ENCODE measurements at regions not wholly inside any gene's neighbourhood (a gene's known extent, or its start where the extent isn't known, plus 50 kb on each side); places are given as distances from the start of the nearest gene placed in this dataset.
A peak's percentile ranks its signal among the peaks of the same experiment; 100 is the strongest.

DNA sequence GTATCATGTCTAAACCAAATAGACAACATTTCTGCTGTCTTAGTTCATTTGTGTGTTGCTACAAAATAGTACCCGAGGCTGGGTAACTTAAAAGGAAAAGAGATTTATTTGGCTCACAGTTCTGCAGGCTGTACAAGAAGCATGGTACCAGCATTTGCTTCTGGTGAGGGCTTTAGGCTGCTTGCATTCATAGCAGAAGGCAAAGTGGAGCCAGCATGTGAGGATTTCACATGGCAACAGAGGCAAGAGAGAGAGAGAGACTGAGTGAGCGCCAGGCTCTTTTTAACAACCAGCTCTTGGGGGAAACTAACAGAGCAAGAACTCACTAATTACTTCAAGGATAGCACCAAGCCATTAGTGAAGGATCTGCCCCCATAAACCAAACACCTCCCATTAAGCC, 271.4 kb upstream of the SRRM4 start:
- no peak for DNase-seq

- DNase-seq: no peak
These were observed 270.2 kb upstream of the SRRM4 start for GRCh38 chr12:118711185-118711584.

GRCh38 chr12:118714051-118714460, 267.3 kb upstream of the SRRM4 start:
- peak; percentile 60 for DNase-seq

DNA sequence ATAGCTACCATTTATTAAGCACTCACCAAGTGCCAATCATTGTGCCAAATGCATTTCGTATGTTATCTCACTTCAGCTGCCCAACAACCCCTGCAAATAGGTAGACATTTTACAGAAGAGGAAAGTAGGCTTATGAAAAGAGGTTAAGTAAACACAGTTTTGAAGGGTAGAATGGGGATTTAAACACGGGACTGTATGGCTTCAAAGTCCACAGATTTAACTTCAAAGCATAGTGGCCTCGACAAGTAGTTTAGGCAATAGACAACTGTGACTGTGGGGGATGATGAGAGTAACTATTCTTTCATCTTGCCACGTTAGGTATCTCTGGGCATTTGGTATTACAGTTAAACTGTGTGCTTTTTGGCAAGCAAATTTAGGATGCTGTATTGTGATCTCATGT, 266.8 kb upstream of the SRRM4 start:
- no peak for DNase-seq

DNA sequence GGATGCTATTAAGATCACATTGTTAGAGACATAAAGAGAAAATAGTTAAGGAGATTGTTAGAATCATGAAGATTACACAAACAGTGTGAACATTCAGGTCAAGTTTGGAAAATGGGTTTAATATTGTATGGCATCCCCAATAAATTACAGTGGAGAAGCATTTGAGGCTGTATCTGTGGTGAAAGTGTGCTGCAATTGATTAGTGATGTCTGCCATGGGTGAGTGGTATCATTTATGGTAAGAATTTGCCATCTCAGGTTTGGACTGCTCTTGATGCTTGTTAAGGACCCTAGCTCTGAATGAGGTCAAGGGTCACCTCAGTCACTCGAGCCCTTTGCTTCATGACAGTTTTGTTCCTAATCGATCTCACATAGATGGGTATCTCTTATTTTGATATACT, 265.7 kb upstream of the SRRM4 start:
- no peak for DNase-seq

DNA sequence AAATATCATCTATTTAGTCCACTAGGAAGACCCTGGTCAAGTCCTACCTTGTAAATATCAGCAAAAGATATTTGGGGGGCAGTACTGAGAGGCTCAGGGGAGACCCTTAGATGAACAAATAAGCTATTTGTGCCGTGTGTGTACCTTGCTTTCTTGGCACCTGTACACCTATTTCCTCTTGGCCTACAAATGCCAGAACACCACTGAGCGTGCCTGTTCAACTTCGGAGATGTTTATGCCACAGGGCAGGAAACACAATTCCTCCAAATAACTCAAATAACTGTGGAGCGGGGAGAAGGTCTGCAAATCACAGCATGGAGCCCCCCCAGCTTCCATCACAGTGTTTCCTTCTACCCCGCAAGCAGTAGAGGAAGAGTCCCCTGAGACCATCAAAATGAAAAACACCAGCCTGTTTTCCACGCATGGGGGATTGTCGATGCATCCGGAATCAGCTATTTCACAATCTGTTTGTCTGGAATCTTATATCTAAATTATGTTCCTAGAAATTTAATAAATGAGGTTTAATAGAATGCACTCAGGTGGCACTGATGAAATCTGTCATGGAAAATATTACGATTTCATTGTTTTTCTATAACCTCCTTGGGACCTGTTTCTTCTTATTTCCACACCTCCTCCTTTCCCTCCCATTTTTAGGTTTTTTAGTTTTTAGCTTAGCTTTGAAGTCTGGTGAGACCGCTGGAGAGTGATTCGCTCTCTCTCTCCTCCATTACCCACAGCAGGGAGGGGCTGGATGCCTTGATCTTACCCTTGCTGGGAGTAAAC, 254.0 kb upstream of the SRRM4 start:
- DNase-seq: no peak

GRCh38 chr12:118727979-118728366, 253.4 kb upstream of the SRRM4 start:
- no peak for DNase-seq

DNA sequence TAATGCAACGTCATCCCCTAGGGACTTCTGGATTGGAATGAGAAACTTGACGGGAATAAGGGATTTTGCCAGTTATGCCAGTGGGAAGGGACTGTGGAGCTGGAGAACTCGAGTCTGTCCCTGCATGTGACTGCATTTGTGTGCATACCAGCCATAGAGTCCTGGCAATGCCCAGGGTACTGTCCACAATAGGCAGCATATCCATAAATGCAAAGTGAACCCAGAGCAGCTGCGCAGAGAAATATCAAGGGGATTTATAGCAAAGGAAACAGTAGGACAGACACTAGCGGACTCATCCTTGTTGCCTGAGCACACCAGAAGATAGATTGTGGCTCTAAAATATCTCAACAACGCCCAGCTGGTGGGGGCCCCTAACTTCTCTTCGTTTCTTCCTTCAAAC, 247.1 kb upstream of the SRRM4 start:
- DNase-seq: no peak

- DNase-seq: no peak
These were observed 243.3 kb upstream of the SRRM4 start for GRCh38 chr12:118737985-118738540.

DNA sequence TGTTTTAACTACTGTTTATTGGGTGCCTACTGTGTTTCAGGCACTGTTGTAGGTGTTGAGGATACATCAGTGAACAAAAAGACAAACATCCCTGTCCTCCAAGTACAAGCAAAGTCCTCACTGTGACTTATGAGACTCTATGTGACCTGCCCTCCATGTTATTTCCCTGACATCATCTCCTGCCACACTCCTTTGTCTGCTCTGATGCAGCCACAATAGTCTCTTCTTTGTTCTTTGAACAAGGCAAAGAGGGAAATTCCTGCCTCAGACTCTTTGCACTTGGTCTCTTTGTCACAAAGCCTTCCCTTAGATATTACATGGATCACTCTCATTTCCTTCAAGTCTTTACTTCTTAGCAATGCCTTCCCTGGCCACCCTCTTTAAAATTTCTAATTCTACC, 240.1 kb upstream of the SRRM4 start:
- DNase-seq: no peak

DNA sequence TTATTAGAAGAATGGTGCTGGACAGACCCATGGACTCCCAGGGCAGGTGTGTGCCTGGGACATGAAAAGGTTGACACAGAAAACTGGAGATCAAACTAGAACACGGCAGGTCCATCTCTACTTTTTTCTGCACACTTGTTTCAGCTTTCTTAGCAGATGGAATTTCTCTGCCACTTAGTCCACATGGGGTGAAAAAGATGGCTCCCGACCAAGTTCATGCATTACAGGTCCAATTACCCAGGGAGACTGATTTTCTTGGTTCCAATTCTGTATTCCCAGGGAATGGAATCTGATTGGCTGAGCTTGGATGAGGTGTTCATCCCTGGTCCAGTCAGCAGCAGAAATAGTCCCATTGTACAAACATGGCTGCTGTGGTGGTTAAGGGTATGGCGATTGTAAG, 238.9 kb upstream of the SRRM4 start:
- DNase-seq: no peak

DNA sequence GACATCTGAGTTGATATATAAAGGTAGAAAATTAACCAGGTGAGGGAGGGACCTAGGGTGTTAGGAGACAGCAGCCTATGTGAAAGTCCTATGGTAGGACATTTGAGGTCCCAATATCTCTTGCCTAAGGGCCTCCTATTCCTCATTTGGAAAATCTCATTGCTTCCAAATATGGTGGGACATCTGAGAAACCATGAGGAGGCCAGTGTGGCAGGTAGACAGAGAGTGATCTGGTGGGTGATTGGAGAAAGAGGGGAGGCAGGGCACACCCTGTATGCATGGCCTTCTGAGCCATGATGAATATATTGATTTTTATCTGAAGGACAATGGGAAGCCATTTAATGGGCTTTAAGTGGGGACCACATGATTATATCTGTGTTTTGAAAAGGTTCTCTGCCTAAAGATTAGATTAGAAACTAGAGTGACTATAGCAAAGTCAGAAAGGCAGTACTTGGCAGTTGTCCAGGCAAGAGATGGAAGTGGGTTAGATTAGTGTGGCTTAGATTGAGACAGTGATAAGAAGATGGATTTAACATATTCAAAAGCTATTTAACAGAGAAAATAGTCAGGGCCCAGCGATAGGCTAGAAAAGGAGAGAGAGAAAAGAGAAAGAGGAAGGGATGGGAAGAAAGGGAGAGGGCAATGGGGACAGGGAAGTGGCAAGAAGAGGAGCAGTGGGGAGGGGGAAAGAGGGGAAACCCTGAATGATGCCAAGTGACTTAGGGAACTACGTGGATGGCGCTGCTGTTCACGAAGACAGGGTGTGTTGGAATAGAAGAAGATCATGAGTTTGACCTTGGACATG, 237.2 kb upstream of the SRRM4 start:
- DNase-seq: peak; percentile 88

DNA sequence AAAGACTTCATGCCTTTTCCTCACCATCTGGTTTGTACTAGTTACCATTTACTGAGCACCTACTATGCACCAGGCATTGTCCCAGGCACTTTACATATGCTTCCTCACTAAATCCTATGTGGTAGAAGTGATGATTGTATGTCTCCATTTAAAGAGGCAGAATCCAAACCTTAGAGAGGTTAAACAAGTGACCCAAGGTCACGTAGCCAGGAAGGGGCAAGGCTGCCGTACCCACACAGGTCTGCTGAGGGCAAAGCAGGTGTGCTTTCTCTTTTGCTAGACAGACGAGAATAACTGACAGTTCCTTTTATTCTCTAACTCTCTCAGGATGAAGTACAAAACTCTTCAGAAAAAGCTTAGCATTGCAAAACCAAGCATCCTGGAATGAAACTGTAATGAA, 235.2 kb upstream of the SRRM4 start:
- no peak for DNase-seq

DNA sequence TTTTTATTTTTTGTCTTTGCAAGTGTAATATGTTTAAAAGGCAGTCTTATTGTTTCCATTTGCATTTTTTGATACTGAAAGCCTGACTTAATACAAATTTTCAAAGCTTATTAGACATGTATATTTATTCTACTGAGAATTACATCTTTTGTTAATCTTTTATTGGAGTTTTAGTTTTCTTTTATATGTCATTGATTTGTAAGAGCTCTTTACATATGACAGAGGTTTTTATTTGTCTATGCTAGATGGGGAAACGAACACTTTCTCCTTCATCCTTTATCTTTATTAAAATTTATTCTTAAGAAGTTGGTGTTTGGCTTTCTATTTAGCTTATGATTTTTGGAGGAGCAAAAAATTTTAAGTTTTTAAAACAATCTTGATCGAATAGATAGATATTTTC, 234.4 kb upstream of the SRRM4 start:
- DNase-seq: no peak

DNA sequence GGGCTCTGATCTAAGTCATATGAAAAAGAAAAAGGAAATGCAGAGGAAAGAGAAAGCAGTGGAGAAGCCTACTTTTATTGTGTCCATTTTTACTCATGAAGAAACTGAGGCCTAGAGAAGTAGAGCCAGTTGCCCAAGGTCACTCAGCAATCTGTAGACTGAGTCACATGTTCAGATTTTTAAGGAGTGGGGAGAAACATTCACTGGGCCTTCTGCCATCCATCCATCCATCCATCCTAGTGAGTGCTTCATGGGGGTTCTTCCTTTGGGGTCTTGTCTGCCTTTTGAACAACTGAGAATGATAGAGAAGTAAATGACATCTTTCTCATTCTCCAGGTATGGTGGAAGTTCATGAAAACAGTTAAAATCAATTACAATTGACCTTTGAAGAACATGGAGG, 233.6 kb upstream of the SRRM4 start:
- DNase-seq: no peak

DNA sequence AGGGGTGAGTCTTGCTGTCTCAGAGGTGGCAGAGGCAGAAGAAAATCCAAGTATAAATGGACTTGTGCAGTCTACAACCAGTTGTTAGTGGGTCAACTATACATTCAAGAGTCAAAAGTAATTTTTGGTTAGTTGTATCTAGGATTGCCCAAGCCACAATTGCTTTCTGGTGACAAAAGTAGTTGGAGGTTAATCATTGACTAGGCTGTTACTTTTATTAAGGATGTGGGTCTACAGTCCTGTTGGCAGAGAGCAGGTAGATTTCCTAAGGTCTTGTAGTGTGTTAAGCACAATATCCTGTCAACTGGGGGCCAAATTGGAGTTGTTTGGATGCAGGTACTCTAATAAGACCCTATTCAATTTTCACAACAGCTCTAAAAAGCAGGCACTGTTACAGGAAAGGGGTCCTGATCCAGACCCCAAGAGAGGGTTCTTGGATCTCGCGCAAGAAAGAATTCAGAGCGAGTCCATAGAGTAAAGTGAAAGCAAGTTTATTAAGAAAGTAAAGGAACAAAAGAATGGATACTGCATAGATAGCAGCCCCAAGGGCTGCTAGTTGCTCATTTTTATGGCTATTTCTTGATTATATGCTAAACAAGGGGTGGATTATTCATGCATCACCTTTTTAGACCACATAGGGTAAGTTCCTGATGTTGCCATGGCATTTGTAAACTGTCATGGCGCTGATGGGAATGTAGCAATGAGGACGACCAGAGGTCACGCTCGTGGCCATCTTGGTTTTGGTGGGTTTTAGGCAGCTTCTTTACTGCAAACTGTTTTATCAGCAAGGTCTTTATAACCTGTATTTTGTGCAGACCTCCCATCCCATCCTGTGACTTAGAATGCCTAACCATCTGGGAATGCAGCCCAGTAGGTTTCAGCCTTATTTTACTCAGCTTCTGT, 232.6 kb upstream of the SRRM4 start:
- DNase-seq: no peak

- no peak for DNase-seq
These were observed 231.7 kb upstream of the SRRM4 start for GRCh38 chr12:118749646-118750045.

DNA sequence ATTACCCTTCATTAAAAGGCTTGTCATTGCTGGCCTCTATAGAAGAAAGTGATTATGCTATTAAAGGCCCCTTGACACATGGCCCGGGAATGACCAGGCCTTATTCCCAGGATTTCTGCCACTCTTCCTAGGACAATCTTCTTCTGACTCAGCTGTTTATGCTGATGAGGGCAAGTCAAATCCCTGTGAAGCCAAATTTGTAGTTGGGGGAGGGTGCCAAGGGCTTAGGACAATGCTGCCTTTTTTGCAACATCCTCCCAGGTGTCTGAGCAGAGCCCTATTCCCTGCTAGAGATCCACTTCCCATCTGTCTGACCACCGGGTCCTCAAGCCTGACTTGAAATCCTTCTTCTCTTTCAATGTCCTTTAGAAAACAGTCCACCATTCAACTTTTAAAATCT, 230.7 kb upstream of the SRRM4 start:
- no peak for DNase-seq

GRCh38 chr12:118751355-118751754, 230.0 kb upstream of the SRRM4 start:
- no peak for DNase-seq

DNA sequence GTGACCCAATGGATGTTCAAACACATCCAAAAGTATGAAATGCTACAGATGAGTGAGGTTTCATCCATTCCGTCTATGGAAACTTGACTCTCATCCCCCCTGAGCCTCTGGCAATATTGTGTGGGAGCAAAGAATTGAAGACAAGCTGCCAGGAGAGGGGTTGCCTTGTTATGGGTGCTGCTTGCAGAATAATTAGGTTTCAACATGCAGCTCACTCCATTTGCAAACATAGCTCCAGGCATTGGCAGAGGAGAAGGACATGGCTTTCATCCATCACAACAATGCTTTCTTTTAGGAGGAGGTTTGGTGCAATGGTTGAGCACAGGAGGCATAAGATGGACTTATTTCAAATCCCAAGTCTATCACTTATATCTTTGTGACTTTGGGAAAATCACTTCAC, 220.7 kb upstream of the SRRM4 start:
- no peak for DNase-seq

DNA sequence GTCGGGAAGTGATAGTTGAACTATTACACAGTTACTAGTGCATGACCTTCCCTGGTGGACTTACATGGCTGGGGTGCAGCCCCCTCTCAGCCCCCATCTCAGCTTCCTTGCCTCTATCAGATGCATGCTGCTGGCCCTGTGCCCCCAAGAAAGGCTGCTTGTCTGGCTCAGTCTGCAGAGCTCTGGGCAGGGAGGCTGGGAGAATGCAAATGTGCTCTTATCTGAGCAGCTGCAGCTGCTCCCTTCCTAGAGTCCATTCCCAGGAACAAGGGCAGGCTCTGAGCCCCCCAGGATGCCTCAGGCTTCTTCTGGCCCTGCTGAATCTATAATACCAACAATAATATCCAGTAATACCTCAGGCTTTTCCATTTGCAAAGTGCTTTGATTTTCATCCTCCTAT, 218.1 kb upstream of the SRRM4 start:
- no peak for DNase-seq

DNA sequence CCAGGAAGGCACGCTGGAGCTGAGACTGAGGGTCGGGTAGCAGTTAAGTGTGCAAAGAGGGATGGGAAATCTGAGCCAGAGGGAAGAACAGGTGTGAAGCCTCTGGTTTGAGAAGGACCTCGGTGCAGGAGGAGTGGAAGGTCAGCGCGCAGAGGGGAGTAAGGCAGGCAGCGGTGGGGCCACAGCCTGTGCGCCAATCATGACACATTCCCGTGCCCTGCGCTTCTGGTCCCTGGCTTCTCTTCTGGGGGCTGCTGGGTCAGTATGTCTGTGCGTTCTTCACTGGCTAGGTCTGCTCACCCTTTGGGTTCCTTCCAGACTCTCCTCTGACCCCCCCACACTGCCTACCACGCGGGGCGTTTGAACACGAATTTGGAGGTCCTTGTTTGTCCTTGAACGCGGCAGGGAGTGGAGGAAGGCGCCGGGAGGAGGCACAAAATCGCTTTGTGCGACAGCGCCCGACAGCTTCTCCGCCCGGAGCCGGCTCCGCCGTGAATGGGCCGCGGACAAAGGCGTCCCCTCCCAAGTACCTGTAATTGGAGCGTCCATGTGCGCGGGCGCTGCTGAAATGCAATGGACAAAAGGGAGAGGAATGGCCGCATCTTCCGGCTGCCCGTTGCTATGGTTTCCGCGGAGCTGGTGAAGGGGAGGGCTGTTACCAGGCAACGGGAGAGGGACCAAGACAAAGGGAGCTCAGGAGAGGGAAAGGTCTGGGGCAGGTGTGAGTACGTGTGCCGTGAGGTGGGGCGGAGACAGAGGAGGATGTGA, 207.2 kb upstream of the SRRM4 start:
- DNase-seq: peak; percentile 97

All from NCI-H1105 treated with DMSO at 0.1 percent for 48 hours (cell line).